ENCODE measurements at regions not wholly inside any gene's neighbourhood (a gene's known extent, or its start where the extent isn't known, plus 50 kb on each side); places are given as distances from the start of the nearest gene placed in this dataset.

DNA sequence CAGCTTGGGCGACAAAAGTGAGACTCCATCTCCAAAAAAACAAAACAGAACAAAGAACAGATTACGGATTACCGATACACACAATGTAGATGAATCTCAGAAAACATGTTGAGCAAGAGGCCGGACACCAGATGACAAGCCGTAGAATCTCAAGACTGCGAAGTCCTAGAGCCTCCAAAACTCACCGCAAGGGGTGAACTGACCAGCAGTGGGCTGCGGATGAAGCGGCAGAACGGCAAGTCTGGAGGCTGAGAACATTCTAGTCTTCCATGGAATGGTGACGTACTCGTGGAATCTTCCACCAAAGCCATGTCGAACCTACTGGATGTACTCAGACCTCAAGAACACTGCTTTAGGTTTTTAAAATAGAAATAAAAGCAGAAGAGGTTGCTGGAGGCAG lies 198.8 kb downstream of the NDUFA10 start:
- Histone ChIP-seq H4K20me1 (ENCODE audit: insufficient read depth, low read length) (no peaks in the 10 kb centered on the region), H3K79me2 (ENCODE audit: insufficient read depth, low read length) (no peaks in the 10 kb centered on the region), H3K9me2 (ENCODE audit: low read depth, low read length) (no peaks in the 10 kb centered on the region), H3K27ac (ENCODE audit: low read depth, low read length, poor library complexity, severe bottlenecking) (no peak overlapping the region), H3K27me3 (ENCODE audit: insufficient read depth, low read length) (no peaks in the 10 kb centered on the region; the same call in 1 of the 2 replicates), H3K9ac (ENCODE audit: low read length) (no peak overlapping the region), H3F3A (ENCODE audit: insufficient read depth, low read length) (no peaks in the 10 kb centered on the region), H3K36me3 (ENCODE audit: insufficient read depth, low read length) (no peaks in the 10 kb centered on the region), H3K4me1 (ENCODE audit: insufficient read depth, low read length, severe bottlenecking) (no peaks in the 10 kb centered on the region), H3K4me3 (ENCODE audit: low read depth, low read length, poor library complexity, severe bottlenecking) (no peak overlapping the region), H3K9me3 (ENCODE audit: low read length) (no peaks in the 10 kb centered on the region), H2AFZ (ENCODE audit: low read length) (no peak overlapping the region), H3K4me2 (ENCODE audit: low read length) (no peak overlapping the region)
- no peak for TF ChIP-seq EZH2 (IDR thresholded peaks at IDR 0.05; ENCODE audit: borderline replicate concordance, low read length)
- TF ChIP-seq, protein P1, sequence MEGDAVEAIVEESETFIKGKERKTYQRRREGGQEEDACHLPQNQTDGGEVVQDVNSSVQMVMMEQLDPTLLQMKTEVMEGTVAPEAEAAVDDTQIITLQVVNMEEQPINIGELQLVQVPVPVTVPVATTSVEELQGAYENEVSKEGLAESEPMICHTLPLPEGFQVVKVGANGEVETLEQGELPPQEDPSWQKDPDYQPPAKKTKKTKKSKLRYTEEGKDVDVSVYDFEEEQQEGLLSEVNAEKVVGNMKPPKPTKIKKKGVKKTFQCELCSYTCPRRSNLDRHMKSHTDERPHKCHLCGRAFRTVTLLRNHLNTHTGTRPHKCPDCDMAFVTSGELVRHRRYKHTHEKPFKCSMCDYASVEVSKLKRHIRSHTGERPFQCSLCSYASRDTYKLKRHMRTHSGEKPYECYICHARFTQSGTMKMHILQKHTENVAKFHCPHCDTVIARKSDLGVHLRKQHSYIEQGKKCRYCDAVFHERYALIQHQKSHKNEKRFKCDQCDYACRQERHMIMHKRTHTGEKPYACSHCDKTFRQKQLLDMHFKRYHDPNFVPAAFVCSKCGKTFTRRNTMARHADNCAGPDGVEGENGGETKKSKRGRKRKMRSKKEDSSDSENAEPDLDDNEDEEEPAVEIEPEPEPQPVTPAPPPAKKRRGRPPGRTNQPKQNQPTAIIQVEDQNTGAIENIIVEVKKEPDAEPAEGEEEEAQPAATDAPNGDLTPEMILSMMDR (IDR thresholded peaks at IDR 0.05; ENCODE audit: low read length): no peak

DNA sequence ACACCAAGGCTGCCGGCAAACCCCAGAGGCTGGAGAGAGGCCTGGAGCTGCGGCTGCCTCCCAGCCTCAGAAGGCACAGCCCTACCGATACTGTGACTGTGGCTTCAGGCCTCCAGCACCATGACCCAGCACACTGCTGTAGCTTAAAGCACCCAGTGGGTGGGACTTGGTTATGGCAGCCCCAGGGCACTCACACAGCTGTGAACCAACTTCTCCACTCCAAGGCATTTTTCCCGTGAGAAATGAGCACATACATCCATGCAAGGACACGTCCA lies 199.5 kb downstream of the NDUFA10 start:
- no peaks in the 10 kb centered on the region for H3K9me3 ChIP-seq (ENCODE audit: low read length)
- TF ChIP-seq EZH2 (IDR thresholded peaks at IDR 0.05; ENCODE audit: borderline replicate concordance, low read length): no peak
- TF ChIP-seq, protein P1 (IDR thresholded peaks at IDR 0.05; ENCODE audit: low read length): no peak
- H3K27me3 ChIP-seq (ENCODE audit: insufficient read depth, low read length): no peaks in the 10 kb centered on the region; the same call in 1 of the 2 replicates
- no peak overlapping the region for H3K27ac ChIP-seq (ENCODE audit: low read depth, low read length, poor library complexity, severe bottlenecking)
- H2AFZ ChIP-seq (ENCODE audit: low read length): no peak overlapping the region
- no peaks in the 10 kb centered on the region for H3K36me3 ChIP-seq (ENCODE audit: insufficient read depth, low read length)
- H3K4me3 ChIP-seq (ENCODE audit: low read depth, low read length, poor library complexity, severe bottlenecking): no peak overlapping the region
- no peaks in the 10 kb centered on the region for H4K20me1 ChIP-seq (ENCODE audit: insufficient read depth, low read length)
- H3K9me2 ChIP-seq (ENCODE audit: low read depth, low read length): no peaks in the 10 kb centered on the region
- no peaks in the 10 kb centered on the region for H3K4me1 ChIP-seq (ENCODE audit: insufficient read depth, low read length, severe bottlenecking)
- no peaks in the 10 kb centered on the region for H3K79me2 ChIP-seq (ENCODE audit: insufficient read depth, low read length)
- H3K9ac ChIP-seq (ENCODE audit: low read length): no peak overlapping the region
- no peak overlapping the region for H3K4me2 ChIP-seq (ENCODE audit: low read length)
- H3F3A ChIP-seq (ENCODE audit: insufficient read depth, low read length): no peaks in the 10 kb centered on the region

DNA sequence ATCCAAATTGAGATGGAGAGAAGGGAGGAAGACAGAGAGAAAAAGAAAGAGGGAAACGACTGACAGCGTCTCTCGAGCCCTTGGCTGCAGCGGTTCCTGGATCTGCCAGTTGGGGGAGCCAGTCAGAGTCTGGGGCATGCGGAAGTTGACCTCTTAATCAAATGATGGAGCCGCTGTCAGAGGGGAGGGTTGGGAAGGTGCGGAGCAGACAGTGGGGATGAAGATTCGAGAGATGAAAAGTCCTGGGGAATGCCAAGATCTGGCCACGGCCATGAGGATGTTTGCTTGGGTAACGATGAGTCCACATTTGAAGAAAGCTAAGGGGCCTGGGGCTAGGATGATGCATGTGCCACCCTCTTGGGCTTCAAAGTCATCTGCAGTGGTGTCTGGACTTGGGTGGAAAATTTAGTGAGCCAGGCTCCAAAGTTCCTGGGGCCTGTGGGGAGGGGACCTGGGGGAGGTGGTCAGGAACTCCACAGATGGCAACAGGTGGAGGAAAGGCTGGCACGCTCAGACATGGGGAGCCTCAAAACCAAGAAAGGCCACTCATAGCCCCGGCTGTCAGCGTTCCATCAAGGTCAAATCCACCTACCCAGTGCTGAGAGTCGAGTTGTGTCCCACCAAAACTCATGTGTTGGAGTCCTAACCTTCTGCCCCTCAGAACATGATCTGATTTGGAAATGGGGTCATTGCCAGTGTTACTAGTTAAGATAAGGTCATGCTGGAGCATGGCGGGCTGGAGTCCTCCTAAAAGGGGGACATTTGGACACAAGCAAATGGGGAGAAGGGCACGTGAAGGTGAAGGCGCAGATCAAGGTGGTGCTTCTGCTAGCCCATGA lies 200.1 kb downstream of the NDUFA10 start:
- Histone ChIP-seq H3K4me3 (ENCODE audit: low read depth, low read length, poor library complexity, severe bottlenecking) (no peak overlapping the region), H3K9me3 (ENCODE audit: low read length) (no peaks in the 10 kb centered on the region), H3K4me2 (ENCODE audit: low read length) (no peak overlapping the region), H3K4me1 (ENCODE audit: insufficient read depth, low read length, severe bottlenecking) (no peaks in the 10 kb centered on the region), H4K20me1 (ENCODE audit: insufficient read depth, low read length) (no peaks in the 10 kb centered on the region), H3K27ac (ENCODE audit: low read depth, low read length, poor library complexity, severe bottlenecking) (no peak overlapping the region), H3K36me3 (ENCODE audit: insufficient read depth, low read length) (no peaks in the 10 kb centered on the region), H3K9me2 (ENCODE audit: low read depth, low read length) (no peaks in the 10 kb centered on the region), H3F3A (ENCODE audit: insufficient read depth, low read length) (no peaks in the 10 kb centered on the region), H3K27me3 (ENCODE audit: insufficient read depth, low read length) (no peaks in the 10 kb centered on the region; the same call in 1 of the 2 replicates), H3K9ac (ENCODE audit: low read length) (no peak overlapping the region), H3K79me2 (ENCODE audit: insufficient read depth, low read length) (no peaks in the 10 kb centered on the region), H2AFZ (ENCODE audit: low read length) (no peak overlapping the region)
- no peak for TF ChIP-seq EZH2 (IDR thresholded peaks at IDR 0.05; ENCODE audit: borderline replicate concordance, low read length)
- TF ChIP-seq, protein P1 (IDR thresholded peaks at IDR 0.05; ENCODE audit: low read length): peak; percentile 20; the same call in 1 of the 2 replicates

All from OCI-LY1 (cell line).